Mesothelial cell of epicardium (in vitro differentiated cells): ENCODE measurements at regions not wholly inside any gene's neighbourhood (a gene's known extent, or its start where the extent isn't known, plus 50 kb on each side); places are given as distances from the start of the nearest gene placed in this dataset.

ENCODE experiments used
- DNase-seq, 2 experiments: peaks; one replicate each; pipeline ENCODE4 v3.0.0; 2021; ENCODE audit warnings: low spot score in 2 of 2; ENCODE audit not compliant: unreplicated experiment in 2 of 2
- H3K27ac Mint-ChIP-seq: 2 replicates; pipeline ENCODE4 v1.8.0; 2021; ENCODE audit warnings: mixed read lengths
- H3K27me3 Mint-ChIP-seq: 2 replicates; pipeline ENCODE4 v1.8.0; 2021; ENCODE audit warnings: low read depth, mixed read lengths
- H3K36me3 Mint-ChIP-seq: 2 replicates; pipeline ENCODE4 v1.8.0; 2021; ENCODE audit warnings: mixed read lengths
- H3K4me1 Mint-ChIP-seq: 2 replicates; pipeline ENCODE4 v1.8.0; 2021; ENCODE audit warnings: mixed read lengths
- H3K4me3 Mint-ChIP-seq: 2 replicates; pipeline ENCODE4 v1.8.0; 2021; ENCODE audit warnings: mild to moderate bottlenecking, moderate library complexity, mixed read lengths
- H3K9me3 Mint-ChIP-seq: 2 replicates; pipeline ENCODE4 v1.8.0; 2021; ENCODE audit warnings: mixed read lengths
- TF ChIP-seq, protein P1 (sequence below): fragments of 200-600 bp; sonication (generic); IDR thresholded peaks from one replicate; pipeline ENCODE4 v1.5.0; 2021; ENCODE audit warnings: antibody characterized with exemption; ENCODE audit not compliant: unreplicated experiment

DNA sequence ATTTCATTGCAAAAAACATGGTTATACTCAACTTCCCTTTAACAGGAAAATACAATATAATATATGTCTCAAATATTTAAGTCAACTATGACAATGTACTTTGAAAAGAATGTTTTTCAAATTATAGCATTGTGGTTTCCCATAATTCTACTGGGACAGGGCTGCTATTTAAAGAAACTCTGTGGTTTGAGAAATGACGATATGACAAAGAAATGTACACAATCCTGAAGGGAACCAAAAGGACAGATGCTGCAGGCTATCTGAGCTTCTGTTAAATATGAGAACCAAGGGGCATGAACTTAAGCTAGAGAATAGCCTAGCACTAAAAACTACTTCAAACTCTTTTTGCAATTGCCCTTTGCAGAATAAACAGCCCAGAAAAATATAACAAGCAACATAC, 415.9 kb downstream of the GRB14 start:
- Mint-ChIP-seq H3K4me3 (no peak overlapping the region), H3K27me3 (no peaks in the 10 kb centered on the region), H3K27ac (no peak overlapping the region), H3K9me3 (peaks cover 2% of the 10 kb centered on the region), H3K4me1 (peaks cover 14% of the 10 kb centered on the region), H3K36me3 (no peaks in the 10 kb centered on the region)
- DNase-seq = no peak
- TF ChIP-seq, protein P1, sequence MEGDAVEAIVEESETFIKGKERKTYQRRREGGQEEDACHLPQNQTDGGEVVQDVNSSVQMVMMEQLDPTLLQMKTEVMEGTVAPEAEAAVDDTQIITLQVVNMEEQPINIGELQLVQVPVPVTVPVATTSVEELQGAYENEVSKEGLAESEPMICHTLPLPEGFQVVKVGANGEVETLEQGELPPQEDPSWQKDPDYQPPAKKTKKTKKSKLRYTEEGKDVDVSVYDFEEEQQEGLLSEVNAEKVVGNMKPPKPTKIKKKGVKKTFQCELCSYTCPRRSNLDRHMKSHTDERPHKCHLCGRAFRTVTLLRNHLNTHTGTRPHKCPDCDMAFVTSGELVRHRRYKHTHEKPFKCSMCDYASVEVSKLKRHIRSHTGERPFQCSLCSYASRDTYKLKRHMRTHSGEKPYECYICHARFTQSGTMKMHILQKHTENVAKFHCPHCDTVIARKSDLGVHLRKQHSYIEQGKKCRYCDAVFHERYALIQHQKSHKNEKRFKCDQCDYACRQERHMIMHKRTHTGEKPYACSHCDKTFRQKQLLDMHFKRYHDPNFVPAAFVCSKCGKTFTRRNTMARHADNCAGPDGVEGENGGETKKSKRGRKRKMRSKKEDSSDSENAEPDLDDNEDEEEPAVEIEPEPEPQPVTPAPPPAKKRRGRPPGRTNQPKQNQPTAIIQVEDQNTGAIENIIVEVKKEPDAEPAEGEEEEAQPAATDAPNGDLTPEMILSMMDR = no peak

GRCh38 chr2:164203131-164203530, 418.2 kb downstream of the GRB14 start:
- no peak for DNase-seq
- H3K27me3 Mint-ChIP-seq = no peaks in the 10 kb centered on the region
- peaks cover 9% of the 10 kb centered on the region for H3K9me3 Mint-ChIP-seq
- H3K4me1 Mint-ChIP-seq = peaks cover 14% of the 10 kb centered on the region
- no peak overlapping the region for H3K27ac Mint-ChIP-seq
- TF ChIP-seq, protein P1 = no peak
- no peak overlapping the region for H3K4me3 Mint-ChIP-seq
- H3K36me3 Mint-ChIP-seq = no peaks in the 10 kb centered on the region

- peaks cover 1% of the 10 kb centered on the region for H3K27me3 Mint-ChIP-seq
- no peak overlapping the region for H3K4me3 Mint-ChIP-seq
- TF ChIP-seq, protein P1 = no peak
- no peak overlapping the region for H3K27ac Mint-ChIP-seq
- peaks cover 9% of the 10 kb centered on the region for H3K9me3 Mint-ChIP-seq
- H3K4me1 Mint-ChIP-seq = no peaks in the 10 kb centered on the region
- DNase-seq = no peak
- H3K36me3 Mint-ChIP-seq = no peaks in the 10 kb centered on the region
These were observed 423.0 kb downstream of the GRB14 start for GRCh38 chr2:164198256-164198655.

DNA sequence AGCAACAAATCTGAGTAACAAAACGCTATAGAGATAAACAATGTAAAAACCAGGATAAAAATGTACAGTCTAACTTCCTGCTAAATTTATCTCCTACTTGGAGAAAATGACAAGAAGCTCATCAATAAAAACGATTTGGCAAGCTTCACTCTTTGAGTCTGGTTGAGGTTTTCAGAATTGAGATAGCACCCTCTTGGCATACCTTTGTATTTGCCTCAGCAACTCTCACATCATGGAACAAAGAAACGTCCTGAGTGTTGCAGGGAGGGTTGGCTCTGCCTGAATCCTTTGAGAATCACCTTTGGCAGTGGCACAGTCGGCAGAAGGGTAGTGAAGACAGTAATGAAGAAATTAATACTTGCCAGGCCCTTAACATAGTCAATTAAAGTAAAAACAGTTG, 430.6 kb downstream of the GRB14 start:
- TF ChIP-seq, protein P1 = no peak
- Mint-ChIP-seq H3K9me3 (peaks cover 8% of the 10 kb centered on the region), H3K36me3 (no peaks in the 10 kb centered on the region), H3K27me3 (no peaks in the 10 kb centered on the region), H3K4me3 (no peak overlapping the region), H3K4me1 (no peaks in the 10 kb centered on the region), H3K27ac (no peak overlapping the region)
- DNase-seq = no peak

GRCh38 chr2:164189851-164190250, 431.4 kb downstream of the GRB14 start:
- peaks cover 7% of the 10 kb centered on the region for H3K27me3 Mint-ChIP-seq
- no peaks in the 10 kb centered on the region for H3K4me1 Mint-ChIP-seq
- H3K27ac Mint-ChIP-seq = no peak overlapping the region
- no peak for DNase-seq
- H3K9me3 Mint-ChIP-seq = peaks cover 8% of the 10 kb centered on the region
- no peaks in the 10 kb centered on the region for H3K36me3 Mint-ChIP-seq
- TF ChIP-seq, protein P1 = no peak
- H3K4me3 Mint-ChIP-seq = no peak overlapping the region

DNA sequence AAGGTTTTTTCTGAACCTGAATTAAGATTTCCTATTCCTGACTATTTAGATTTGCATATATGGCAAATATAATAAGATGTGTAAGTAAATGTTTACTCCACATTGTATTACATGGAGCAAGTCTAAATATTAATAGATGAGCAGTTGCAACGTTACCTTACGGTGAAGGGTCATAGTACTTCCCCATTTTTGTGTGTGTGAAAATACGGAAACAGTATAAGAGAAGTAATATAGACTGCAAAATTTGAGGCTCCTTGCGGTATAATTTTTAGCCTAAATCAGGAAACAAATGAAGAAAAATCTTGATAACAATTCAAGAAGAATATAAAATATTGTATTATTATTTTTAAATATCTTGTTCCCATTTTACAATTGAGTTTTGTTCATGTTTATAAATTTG, 434.2 kb downstream of the GRB14 start:
- no peak for DNase-seq
- Mint-ChIP-seq H3K9me3 (peaks cover 8% of the 10 kb centered on the region), H3K27ac (no peak overlapping the region), H3K4me1 (no peaks in the 10 kb centered on the region), H3K27me3 (peaks cover 9% of the 10 kb centered on the region), H3K36me3 (no peaks in the 10 kb centered on the region), H3K4me3 (no peak overlapping the region)
- TF ChIP-seq, protein P1 = no peak
